Medulla oblongata (tissue), 1 donor: ENCODE measurements at regions not wholly inside any gene's neighbourhood (a gene's known extent, or its start where the extent isn't known, plus 50 kb on each side); places are given as distances from the start of the nearest gene placed in this dataset.
"Not testable (repeated sequence)": the region's sequence is repeated elsewhere in the genome, so short reads cannot be mapped to it uniquely, and the experiment has no call there.

ENCODE experiments used
- DNase-seq: peaks from one replicate; pipeline ENCODE4 v3.0.0-alpha.2; 2015; ENCODE audit errors: extremely low spot score

DNA sequence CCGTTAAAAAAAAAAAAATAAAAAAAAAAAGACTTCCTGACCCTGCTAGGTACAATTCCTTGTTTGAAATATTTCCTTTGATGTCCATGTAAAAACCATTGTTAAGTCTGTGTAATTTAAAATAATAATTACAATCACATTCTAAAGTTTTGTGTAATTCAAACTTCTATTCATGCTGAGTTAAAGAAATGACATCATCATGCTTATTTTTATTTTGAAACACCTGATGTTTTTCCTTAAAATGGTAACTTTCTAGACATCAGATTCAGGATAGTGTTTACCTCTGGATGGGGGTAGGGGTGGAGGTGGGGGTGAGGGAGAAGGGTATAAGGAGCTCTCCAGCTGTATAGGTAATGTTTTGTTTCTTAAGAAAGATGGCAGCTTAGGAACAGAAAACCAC lies 92.8 kb downstream of the ADCYAP1 start:
- no peak for DNase-seq

GRCh38 chr18:998936-999335 lies 94.3 kb downstream of the ADCYAP1 start:
- no peak for DNase-seq

DNA sequence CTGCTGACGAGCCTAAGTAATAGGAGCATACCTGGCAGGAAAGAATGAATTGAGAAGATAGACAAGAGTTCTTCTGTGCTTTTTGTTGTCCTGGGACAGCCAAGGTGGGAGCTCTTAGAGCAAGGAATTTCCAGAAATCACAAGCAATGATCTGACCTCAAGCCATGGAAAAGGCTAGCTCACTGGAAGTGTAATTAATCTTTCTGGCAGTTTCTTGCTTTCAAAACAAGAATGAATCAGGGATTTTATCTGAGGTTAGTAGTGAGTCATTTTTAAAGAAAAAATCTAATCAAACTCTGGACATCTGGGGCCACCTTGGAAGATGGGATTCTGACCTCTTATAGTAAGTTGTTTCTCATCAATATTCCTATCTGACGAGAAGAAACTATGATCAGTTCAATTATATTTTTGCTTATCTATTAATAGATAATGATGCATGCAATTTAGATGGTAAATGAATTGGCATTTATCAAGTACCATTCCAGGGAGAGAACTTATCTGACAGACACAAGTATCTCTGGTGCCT lies 98.0 kb downstream of the ADCYAP1 start:
- no peak for DNase-seq

DNA sequence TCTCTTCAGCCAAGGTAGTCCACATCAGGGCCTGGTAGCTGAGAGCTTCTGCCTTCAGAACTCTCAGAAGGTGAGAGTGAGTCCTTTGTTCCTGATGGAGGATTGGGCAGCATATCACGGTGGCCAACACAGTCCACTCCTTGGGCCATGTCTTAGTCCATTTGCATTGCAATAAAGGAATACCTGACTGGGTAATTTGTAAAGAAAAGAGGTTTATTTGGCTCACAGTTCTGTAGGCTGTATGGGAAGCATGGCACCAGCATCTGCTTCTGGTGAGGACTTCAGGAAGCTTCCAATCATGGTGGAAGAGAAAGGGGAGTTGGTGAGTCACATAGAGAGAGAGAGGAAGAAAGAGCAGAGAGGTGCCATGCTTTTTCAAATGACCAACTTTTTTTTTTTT lies 98.8 kb downstream of the ADCYAP1 start:
- DNase-seq: no peak

- DNase-seq: no peak
Measured at GRCh38 chr18:1006304-1006703, 101.6 kb downstream of the ADCYAP1 start.

DNA sequence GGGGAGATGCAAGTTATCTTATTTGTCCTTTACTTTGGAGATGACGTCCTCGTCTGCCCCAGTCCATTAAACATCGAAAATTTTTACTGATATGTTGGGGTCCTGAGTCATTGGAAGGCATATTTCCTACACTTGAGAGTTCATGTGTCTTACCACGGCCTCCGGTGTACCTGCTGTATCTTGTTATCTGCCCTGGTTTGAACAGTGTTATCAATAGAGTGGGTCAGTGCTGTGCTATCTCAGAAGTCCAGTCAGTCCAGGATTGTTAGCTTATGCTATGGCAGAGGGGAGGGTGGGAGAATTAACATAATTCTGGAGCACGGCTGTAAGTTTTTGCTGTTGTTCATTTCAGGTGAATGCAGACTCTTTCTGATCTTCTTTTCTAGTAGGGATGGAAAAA lies 102.3 kb downstream of the ADCYAP1 start:
- no peak for DNase-seq

- DNase-seq: no peak
Measured at GRCh38 chr18:1011349-1011748, 106.7 kb downstream of the ADCYAP1 start.

DNA sequence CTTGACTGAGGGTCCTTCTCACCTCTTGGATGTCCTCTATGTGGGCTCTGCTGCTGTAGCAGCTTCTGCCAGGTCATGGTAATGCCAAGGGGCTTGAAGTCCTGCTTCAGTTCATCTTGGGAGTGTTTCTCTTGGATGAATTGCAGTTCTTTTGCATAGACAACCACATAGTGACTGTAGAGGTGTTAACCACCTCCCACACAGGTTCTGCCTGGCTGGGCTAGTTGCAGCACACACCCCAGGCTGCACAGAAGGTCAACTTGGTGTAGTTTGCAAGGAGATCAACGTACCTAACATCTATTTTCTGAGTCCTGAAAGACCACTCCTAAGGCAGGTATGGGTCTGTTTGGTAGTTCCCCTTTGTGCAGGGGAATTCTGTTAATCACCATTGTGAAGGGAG lies 108.1 kb downstream of the ADCYAP1 start:
- DNase-seq: no peak

- no peak for DNase-seq
Measured at GRCh38 chr18:1013951-1014350, 109.3 kb downstream of the ADCYAP1 start.

GRCh38 chr18:1014509-1014908 lies 109.8 kb downstream of the ADCYAP1 start:
- no peak for DNase-seq

DNA sequence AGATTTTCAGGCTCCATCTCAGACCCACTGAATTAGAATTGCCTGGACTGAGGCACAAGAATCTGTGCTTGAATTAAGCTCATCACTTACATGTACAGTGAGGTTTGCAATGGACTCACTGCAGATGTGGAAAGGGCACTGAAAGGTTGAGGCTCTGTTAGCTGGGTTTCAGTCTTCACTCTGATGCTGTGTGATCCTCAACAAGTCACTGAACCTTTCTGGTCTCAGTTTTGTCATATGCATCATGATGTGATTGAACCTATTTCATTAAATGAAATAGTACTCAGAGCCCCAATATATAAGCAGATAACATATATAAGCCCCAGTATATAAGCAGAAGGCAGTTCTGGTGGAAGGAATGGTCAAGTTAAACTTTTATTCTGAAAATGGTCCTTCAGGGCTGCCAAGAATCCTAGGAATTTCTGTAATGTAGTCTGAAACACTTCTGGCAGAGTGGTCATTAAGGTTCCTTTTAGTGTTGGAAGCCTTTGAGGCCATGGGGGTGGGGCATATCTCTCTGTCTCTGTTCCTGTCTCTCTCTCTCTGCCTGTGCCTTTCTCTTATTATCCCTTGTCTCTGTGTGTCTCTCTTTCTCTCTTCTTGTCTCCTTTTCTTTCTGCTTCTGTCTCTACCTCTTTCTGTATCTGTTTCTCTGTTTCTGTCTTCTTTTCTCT lies 110.4 kb downstream of the ADCYAP1 start:
- no peak for DNase-seq

DNA sequence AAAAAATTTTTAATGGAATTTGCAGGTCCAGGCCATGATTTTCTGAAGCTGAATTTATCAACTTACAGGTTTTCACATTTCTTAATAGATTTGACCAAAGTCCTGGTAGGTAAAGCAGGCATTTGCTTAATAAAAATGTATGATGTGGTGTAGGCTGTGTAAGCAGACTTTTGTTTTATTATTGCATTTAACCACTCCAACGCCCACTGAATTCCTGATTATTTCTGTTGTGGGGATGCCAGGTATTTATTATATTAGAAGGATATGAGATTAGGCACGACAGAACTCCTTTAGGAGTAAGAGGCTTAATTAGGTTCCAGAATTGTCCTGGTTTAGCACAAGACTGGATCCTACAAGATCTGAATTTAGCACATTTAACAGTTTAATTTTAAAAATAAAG lies 111.1 kb downstream of the ADCYAP1 start:
- DNase-seq: no peak

GRCh38 chr18:1017227-1018058 lies 112.8 kb downstream of the ADCYAP1 start:
- DNase-seq: no peak

- DNase-seq: no peak
Measured at GRCh38 chr18:1018181-1018681, 113.6 kb downstream of the ADCYAP1 start.

DNA sequence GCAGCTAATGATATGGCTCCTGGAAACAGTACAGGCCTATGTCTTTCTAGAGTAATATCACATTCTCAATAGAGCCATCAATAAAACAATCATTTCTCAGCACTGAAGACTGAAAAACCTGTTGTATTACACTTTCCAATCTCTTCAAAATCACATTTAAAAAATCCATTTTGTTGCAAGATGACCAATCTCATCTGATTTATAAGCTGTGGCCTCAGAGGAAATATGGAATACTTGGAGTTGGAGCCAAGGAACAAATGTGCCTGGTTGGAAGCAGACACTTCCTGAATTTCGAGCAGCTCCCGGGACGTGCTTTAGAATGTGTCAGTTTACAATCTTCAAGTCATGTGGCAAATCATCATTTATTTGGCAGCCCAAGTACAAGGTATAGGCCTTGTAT lies 114.5 kb downstream of the ADCYAP1 start:
- DNase-seq: no peak

- no peak for DNase-seq
Measured at GRCh38 chr18:1020731-1021344, 116.2 kb downstream of the ADCYAP1 start.

- DNase-seq: no peak
Measured at GRCh38 chr18:1026930-1027329, 122.3 kb downstream of the ADCYAP1 start.

GRCh38 chr18:1033092-1033491 lies 128.4 kb downstream of the ADCYAP1 start:
- DNase-seq: not testable (repeated sequence)

DNA sequence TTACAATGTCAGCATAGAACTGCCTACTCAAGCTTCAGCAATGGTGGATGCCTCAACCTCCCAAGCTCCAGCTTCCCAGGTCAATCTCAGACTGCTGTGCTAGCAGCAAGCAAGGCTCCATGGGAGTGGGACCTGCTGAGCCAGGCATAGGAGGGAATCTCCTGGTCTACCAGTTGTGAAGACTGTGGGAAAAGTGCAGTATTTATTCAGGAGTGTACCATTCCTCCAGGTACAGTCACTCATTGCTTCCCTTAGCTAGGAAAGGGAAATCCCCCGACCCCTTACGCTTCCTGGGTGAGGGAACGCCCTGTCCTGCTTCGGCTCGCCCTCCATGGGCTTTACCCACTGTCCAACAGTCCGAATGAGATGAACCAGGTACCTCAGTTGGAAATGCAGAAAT lies 130.3 kb downstream of the ADCYAP1 start:
- no peak for DNase-seq

DNA sequence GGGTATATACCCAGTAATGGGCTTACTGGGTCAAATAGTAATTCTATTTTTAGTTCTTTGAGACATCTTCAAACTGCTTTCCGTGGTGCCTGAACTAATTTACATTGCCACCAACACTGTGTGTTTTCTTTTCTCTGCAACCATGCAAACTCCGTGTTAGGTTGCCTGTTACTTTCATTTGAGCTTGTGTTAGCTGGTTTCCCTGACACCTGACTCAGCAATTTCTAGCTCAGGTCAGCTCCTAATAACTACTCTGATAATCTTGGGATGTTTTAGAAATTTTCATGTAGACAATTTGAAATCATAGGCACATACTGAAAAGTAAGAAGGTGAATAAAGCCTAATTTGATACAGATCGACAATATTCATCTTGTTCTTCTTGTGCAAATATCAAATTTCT lies 132.3 kb downstream of the ADCYAP1 start:
- no peak for DNase-seq

DNA sequence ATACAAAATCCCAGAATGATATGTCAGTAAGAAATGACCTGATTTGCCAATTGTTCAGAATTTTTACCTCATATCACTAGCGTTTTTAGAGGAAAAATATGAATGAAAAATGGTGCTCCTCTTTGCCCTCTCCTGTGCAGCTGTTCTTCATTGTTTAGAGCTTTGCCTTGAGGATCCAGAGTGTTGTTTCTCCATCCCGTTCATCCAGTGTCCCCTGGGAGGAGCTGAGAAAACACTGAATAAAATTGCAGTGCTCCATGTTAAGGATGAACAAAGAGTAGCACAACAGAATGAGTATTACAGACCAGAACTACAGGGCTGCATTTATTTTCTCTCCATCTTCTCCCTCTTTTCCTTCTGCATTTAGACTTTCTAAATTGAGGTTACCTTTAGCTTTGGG lies 133.1 kb downstream of the ADCYAP1 start:
- DNase-seq: no peak

GRCh38 chr18:1039421-1039820 lies 134.8 kb downstream of the ADCYAP1 start:
- no peak for DNase-seq
